ENCODE measurements at regions not wholly inside any gene's neighbourhood (a gene's known extent, or its start where the extent isn't known, plus 50 kb on each side); places are given as distances from the start of the nearest gene placed in this dataset.

DNA sequence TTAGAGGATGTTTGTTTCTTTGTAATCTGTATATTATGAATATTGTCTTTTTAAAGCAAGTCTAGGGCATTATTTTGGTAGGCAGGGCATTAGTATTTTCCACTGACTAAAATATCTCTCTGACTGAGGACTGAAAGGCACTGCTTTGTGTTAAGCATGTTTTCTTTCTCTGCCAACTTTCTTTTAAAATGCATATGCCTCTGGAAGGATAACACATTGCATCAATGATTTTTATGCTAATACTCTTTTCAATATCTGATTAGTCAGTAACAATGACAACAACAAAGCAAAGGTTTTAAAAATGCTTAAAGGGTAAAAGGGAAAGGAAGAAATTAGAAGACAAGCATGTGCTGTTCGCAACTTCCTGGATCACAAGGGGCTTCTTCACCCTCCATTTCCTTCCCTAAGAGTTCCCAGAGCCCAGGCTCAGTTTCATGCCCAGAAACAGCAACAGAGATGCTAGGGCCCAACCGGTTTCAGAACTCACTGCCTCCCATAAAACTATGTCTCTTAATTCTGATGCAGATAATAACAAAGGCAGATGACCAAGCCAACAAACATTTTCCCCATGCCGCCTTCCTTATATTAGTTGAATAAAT lies 786.8 kb upstream of the ACVR2A start:
- TF ChIP-seq, protein P1, sequence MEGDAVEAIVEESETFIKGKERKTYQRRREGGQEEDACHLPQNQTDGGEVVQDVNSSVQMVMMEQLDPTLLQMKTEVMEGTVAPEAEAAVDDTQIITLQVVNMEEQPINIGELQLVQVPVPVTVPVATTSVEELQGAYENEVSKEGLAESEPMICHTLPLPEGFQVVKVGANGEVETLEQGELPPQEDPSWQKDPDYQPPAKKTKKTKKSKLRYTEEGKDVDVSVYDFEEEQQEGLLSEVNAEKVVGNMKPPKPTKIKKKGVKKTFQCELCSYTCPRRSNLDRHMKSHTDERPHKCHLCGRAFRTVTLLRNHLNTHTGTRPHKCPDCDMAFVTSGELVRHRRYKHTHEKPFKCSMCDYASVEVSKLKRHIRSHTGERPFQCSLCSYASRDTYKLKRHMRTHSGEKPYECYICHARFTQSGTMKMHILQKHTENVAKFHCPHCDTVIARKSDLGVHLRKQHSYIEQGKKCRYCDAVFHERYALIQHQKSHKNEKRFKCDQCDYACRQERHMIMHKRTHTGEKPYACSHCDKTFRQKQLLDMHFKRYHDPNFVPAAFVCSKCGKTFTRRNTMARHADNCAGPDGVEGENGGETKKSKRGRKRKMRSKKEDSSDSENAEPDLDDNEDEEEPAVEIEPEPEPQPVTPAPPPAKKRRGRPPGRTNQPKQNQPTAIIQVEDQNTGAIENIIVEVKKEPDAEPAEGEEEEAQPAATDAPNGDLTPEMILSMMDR (conservative IDR thresholded peaks at IDR 0.05; ENCODE audit: low read depth, low read length), result no peak
- TF ChIP-seq EZH2phosphoT487 (IDR thresholded peaks at IDR 0.05; ENCODE audit: borderline replicate concordance, low read length) (no peak), EZH2 (IDR thresholded peaks at IDR 0.05; ENCODE audit: low read length, unreplicated experiment) (no peak)

Data from PC-3 (cell line).